D721Med (cell line): ENCODE measurements at regions not wholly inside any gene's neighbourhood (a gene's known extent, or its start where the extent isn't known, plus 50 kb on each side); places are given as distances from the start of the nearest gene placed in this dataset.
"Not testable (repeated sequence)": the region's sequence is repeated elsewhere in the genome, so short reads cannot be mapped to it uniquely, and the experiment has no call there.

Source experiments
- DNase-seq: peaks from one replicate; pipeline ENCODE4 v3.0.0; 2011; ENCODE audit warnings: low spot score; ENCODE audit not compliant: insufficient read length
- FAIRE-seq: peaks from 2 replicates; lab custom pipeline; 2011; peaks lifted over from hg19 to GRCh38; lab: Jason Lieb, UNC
- TF ChIP-seq, protein P1 (sequence below): IDR thresholded peaks from 2 replicates; pipeline ENCODE4 v1.5.1; 2012; ENCODE audit warnings: mild to moderate bottlenecking, control low read depth; ENCODE audit not compliant: insufficient read depth; ENCODE audit errors: missing control alignments

GRCh38 chr7:146057958-146058357 is 58.6 kb upstream of the CNTNAP2 start:
- DNase-seq (no peak), FAIRE-seq (no peak)
- TF ChIP-seq, protein P1, sequence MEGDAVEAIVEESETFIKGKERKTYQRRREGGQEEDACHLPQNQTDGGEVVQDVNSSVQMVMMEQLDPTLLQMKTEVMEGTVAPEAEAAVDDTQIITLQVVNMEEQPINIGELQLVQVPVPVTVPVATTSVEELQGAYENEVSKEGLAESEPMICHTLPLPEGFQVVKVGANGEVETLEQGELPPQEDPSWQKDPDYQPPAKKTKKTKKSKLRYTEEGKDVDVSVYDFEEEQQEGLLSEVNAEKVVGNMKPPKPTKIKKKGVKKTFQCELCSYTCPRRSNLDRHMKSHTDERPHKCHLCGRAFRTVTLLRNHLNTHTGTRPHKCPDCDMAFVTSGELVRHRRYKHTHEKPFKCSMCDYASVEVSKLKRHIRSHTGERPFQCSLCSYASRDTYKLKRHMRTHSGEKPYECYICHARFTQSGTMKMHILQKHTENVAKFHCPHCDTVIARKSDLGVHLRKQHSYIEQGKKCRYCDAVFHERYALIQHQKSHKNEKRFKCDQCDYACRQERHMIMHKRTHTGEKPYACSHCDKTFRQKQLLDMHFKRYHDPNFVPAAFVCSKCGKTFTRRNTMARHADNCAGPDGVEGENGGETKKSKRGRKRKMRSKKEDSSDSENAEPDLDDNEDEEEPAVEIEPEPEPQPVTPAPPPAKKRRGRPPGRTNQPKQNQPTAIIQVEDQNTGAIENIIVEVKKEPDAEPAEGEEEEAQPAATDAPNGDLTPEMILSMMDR = no peak

GRCh38 chr7:146054909-146055308 is 61.7 kb upstream of the CNTNAP2 start:
- TF ChIP-seq, protein P1 = peak; percentile 18
- DNase-seq (no peak), FAIRE-seq (no peak)

DNA sequence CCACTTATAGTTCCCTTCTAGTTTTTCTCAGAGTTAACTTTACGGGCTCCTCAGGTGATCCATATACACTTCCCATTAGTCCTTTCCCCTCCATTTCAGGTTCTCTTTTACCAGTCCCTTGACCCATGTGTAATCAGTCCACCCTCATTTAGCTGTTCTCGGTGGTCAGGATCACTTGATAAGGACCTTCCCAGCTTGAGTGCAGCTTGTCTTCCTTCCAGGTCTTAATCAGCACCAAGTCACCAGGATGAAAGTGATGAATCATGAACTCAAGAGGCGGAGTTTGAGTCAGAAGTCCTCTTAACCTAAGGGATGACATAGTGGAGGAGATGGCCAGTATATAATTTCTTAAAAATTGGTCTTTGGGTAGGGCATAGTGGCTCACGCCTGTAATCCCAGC is 63.1 kb upstream of the CNTNAP2 start:
- no peak for FAIRE-seq
- no peak for DNase-seq
- TF ChIP-seq, protein P1 = no peak

DNA sequence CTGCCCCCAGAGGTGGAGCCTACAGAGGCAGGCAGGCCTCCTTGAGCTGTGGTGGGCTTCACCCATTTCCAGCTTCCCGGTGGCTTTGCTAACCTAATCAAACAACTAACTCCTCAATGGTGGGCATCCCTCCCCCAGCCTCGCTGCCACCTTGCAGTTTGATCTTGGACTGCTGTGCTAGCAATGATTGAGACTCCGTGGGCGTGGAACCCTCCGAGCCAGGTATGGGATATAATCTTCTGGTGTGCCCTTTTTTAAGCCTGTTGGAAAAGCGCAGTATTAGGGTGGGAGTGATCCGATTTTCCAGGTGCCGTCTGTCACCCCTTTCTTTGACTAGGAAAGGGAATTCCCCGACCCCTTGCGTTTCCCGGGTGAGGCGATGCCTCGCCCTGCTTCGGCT is 73.3 kb upstream of the CNTNAP2 start:
- not testable (repeated sequence) for FAIRE-seq, DNase-seq

DNA sequence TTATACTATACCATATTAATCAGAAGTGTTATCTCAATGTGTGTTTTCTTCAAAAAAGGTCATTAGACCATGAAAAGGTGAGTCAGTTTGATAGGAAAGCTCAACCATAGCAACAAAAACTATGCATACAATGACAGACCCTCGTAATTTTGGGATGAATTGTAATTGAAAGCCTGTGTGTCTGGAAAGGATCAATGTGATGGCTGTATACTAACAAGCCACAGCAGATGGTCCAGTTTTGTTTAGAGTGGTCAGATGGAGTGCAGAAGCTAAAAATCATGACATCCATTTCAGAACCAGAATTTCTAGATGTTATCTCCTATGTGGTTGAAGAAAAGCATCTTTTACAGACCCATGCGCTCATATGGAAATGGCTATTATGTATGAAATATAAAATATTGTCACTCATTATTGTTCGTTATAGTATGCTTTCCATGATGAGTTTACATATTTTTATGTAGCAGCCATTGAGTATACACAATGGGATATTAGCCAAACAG is 88.3 kb upstream of the CNTNAP2 start:
- FAIRE-seq (no peak), DNase-seq (no peak)
- TF ChIP-seq, protein P1 = no peak

DNA sequence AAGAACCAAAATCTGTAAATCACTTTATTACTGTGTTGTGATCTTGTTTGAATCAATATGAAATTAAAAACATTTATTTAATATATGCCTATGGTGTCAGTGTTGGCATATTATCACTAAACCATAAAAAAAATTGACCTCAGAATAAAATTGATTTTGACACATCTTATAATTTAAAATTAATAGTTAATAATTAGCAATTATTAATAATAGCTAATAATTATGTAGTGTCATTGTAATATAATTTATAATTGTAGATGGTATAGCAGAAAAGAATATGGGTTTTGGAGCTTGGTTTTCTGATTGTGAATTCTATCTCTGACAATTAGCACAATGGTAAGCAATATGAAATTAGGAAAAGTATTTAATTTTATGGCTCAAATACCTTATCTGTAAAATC is 89.4 kb upstream of the CNTNAP2 start:
- TF ChIP-seq, protein P1 = no peak
- DNase-seq = no peak
- no peak for FAIRE-seq

DNA sequence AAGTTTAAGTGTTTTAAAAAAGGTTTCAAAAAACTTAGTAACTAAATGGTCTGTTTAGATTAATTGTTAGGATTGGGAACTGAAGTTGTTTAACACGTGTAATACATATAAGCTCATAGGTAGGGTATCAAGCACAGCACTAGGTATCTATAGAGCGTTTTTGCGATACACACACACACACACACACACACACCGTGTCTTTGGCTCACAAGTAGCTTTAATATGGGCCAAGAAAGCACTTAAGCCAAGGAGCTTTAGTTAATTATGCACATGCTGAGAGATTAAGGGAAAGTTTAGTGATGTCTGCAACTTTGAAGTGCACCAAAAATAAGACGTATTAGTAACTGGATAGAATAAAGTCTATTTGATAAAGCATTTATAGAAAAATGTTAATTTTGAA is 93.8 kb upstream of the CNTNAP2 start:
- FAIRE-seq (no peak), DNase-seq (no peak)
- TF ChIP-seq, protein P1 = no peak

- DNase-seq, FAIRE-seq: not testable (repeated sequence)
These were observed 97.3 kb upstream of the CNTNAP2 start for GRCh38 chr7:146019041-146020004.

GRCh38 chr7:146017366-146017765 is 99.2 kb upstream of the CNTNAP2 start:
- FAIRE-seq = not testable (repeated sequence)

GRCh38 chr7:146014154-146014553 is 102.4 kb upstream of the CNTNAP2 start:
- not testable (repeated sequence) for FAIRE-seq, DNase-seq

More at GRCh38 chr7:146017366-146017765, 99.2 kb upstream of the CNTNAP2 start:
- DNase-seq = not testable (repeated sequence)
